ENCODE measurements at regions not wholly inside any gene's neighbourhood (a gene's known extent, or its start where the extent isn't known, plus 50 kb on each side); places are given as distances from the start of the nearest gene placed in this dataset.

DNA sequence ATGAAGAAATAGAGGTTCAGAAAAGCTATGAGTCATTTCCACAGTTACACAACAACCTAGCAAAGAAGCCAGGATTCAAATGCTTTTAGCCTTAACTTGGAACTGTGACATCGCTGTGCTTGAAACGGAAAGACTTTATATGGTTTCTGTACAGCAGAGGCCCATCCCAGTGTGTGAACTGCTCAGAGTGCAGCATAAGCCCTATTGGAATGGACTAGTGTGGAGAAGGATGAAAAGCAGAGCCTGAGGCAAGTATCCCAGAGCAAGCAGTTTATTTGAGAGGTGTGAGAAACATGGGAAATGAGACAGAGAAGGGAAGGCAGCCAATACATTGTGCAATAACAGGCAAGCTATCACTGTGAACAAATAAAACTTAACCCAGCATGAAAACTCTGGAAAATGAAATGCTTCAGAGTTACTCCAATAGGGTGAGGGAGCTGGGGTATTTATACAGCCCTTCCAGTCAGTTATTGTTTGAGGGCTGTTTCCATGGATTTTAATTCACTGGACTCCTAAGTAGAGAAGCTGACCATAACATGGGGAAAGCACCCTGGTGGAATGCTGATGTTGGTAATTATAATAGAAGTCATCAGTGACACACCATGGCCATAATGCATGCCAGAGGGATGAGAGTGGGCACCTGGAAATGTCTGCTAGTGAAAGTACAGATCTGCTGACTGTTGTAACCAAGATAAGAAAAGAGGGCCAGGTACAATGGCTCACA lies 254.0 kb upstream of the POU3F3 start (continued):
- TF ChIP-seq, protein P1, sequence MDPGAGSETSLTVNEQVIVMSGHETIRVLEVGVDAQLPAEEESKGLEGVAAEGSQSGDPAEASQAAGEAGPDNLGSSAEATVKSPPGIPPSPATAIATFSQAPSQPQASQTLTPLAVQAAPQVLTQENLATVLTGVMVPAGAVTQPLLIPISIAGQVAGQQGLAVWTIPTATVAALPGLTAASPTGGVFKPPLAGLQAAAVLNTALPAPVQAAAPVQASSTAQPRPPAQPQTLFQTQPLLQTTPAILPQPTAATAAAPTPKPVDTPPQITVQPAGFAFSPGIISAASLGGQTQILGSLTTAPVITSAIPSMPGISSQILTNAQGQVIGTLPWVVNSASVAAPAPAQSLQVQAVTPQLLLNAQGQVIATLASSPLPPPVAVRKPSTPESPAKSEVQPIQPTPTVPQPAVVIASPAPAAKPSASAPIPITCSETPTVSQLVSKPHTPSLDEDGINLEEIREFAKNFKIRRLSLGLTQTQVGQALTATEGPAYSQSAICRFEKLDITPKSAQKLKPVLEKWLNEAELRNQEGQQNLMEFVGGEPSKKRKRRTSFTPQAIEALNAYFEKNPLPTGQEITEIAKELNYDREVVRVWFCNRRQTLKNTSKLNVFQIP (CRISPR knock-in tag; IDR thresholded peaks at IDR 0.05; ENCODE audit: borderline replicate concordance, low read depth) = no peak
- no peak for TF ChIP-seq TOX (CRISPR knock-in tag; IDR thresholded peaks at IDR 0.05; ENCODE audit: borderline replicate concordance)
- TF ChIP-seq PPARA (CRISPR knock-in tag; IDR thresholded peaks at IDR 0.05; ENCODE audit: borderline replicate concordance) = no peak
- TF ChIP-seq TCF4 (CRISPR knock-in tag; IDR thresholded peaks at IDR 0.05; ENCODE audit: borderline replicate concordance) = no peak
- TF ChIP-seq GLIS3 (CRISPR knock-in tag; IDR thresholded peaks at IDR 0.05) = no peak

DNA sequence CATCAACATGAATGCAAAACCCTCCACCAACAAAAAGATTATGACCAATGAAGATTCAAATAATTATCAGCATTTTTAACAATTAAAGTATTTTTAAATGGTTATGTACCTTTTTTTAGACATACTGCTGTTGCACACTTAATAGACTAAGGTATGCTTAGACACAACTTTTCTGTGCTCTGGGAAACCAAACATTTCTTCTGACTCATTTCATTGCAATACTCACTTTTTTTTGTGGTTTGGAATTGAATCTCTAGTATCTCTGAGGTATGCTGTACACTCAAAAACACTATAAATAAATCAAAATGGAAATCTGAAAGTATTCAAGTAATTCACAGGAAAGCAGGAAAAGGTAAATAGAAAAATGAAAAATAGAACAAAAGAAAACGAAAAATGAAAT lies 247.9 kb upstream of the POU3F3 start:
- ATAC-seq = no peak
- TF ChIP-seq ESRRG (CRISPR knock-in tag; IDR thresholded peaks at IDR 0.05) = no peak
- no peak for TF ChIP-seq SNAI2 (CRISPR knock-in tag; IDR thresholded peaks at IDR 0.05)
- no peak for TF ChIP-seq PPARA (CRISPR knock-in tag; IDR thresholded peaks at IDR 0.05; ENCODE audit: borderline replicate concordance)
- TF ChIP-seq, protein P1 (CRISPR knock-in tag; IDR thresholded peaks at IDR 0.05; ENCODE audit: borderline replicate concordance, low read depth) = no peak
- TF ChIP-seq, protein P2, sequence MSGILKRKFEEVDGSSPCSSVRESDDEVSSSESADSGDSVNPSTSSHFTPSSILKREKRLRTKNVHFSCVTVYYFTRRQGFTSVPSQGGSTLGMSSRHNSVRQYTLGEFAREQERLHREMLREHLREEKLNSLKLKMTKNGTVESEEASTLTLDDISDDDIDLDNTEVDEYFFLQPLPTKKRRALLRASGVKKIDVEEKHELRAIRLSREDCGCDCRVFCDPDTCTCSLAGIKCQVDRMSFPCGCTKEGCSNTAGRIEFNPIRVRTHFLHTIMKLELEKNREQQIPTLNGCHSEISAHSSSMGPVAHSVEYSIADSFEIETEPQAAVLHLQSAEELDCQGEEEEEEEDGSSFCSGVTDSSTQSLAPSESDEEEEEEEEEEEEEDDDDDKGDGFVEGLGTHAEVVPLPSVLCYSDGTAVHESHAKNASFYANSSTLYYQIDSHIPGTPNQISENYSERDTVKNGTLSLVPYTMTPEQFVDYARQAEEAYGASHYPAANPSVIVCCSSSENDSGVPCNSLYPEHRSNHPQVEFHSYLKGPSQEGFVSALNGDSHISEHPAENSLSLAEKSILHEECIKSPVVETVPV (CRISPR knock-in tag; IDR thresholded peaks at IDR 0.05) = no peak
- no peak for TF ChIP-seq ZFP30 (CRISPR knock-in tag; IDR thresholded peaks at IDR 0.05)
- TF ChIP-seq CSDC2 (CRISPR knock-in tag; IDR thresholded peaks at IDR 0.05) = no peak
- TF ChIP-seq ZC3H10 (CRISPR knock-in tag; IDR thresholded peaks at IDR 0.05) = no peak
- no peak for TF ChIP-seq RARB (CRISPR knock-in tag; IDR thresholded peaks at IDR 0.05)
- no peak for TF ChIP-seq TCF4 (CRISPR knock-in tag; IDR thresholded peaks at IDR 0.05; ENCODE audit: borderline replicate concordance)
- TF ChIP-seq, protein P3, sequence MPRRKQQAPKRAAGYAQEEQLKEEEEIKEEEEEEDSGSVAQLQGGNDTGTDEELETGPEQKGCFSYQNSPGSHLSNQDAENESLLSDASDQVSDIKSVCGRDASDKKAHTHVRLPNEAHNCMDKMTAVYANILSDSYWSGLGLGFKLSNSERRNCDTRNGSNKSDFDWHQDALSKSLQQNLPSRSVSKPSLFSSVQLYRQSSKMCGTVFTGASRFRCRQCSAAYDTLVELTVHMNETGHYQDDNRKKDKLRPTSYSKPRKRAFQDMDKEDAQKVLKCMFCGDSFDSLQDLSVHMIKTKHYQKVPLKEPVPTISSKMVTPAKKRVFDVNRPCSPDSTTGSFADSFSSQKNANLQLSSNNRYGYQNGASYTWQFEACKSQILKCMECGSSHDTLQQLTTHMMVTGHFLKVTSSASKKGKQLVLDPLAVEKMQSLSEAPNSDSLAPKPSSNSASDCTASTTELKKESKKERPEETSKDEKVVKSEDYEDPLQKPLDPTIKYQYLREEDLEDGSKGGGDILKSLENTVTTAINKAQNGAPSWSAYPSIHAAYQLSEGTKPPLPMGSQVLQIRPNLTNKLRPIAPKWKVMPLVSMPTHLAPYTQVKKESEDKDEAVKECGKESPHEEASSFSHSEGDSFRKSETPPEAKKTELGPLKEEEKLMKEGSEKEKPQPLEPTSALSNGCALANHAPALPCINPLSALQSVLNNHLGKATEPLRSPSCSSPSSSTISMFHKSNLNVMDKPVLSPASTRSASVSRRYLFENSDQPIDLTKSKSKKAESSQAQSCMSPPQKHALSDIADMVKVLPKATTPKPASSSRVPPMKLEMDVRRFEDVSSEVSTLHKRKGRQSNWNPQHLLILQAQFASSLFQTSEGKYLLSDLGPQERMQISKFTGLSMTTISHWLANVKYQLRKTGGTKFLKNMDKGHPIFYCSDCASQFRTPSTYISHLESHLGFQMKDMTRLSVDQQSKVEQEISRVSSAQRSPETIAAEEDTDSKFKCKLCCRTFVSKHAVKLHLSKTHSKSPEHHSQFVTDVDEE (CRISPR knock-in tag; IDR thresholded peaks at IDR 0.05) = no peak

DNA sequence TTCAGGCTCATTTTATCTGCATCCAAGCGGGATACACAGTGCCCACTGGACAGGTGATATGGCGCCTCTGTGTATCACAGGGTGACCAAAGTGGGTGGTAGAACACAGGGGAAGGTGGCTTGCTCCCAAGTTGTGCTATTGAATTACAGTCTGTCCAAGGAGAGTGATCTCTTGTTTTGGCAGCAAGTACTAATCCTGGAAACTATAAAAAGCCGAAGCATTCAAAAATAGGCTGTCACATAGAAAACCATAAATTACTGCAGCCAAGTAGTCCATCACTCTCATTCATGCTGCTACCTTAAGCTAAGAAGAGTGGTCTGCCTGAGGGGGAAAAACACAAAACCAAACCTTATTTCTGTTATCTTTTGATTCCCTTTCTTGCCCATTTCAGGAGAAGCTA lies 237.1 kb upstream of the POU3F3 start:
- no peak for TF ChIP-seq ARNTL (CRISPR knock-in tag; IDR thresholded peaks at IDR 0.05; ENCODE audit: borderline replicate concordance, low read depth)
- no peak for TF ChIP-seq BACH2 (CRISPR knock-in tag; IDR thresholded peaks at IDR 0.05; ENCODE audit: borderline replicate concordance)
- no peak for TF ChIP-seq OSR1 (CRISPR knock-in tag; IDR thresholded peaks at IDR 0.05)
- TF ChIP-seq, protein P4, sequence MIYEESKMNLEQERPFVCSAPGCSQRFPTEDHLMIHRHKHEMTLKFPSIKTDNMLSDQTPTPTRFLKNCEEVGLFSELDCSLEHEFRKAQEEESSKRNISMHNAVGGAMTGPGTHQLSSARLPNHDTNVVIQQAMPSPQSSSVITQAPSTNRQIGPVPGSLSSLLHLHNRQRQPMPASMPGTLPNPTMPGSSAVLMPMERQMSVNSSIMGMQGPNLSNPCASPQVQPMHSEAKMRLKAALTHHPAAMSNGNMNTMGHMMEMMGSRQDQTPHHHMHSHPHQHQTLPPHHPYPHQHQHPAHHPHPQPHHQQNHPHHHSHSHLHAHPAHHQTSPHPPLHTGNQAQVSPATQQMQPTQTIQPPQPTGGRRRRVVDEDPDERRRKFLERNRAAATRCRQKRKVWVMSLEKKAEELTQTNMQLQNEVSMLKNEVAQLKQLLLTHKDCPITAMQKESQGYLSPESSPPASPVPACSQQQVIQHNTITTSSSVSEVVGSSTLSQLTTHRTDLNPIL (CRISPR knock-in tag; IDR thresholded peaks at IDR 0.05; ENCODE audit: low read depth) = no peak
- TF ChIP-seq ZNF565 (CRISPR knock-in tag; conservative IDR thresholded peaks at IDR 0.05; ENCODE audit: low read depth) = no peak
- TF ChIP-seq ZFP3 (CRISPR knock-in tag; IDR thresholded peaks at IDR 0.05) = no peak
- TF ChIP-seq, protein P3 (CRISPR knock-in tag; IDR thresholded peaks at IDR 0.05) = no peak
- no peak for TF ChIP-seq TCF4 (CRISPR knock-in tag; IDR thresholded peaks at IDR 0.05; ENCODE audit: borderline replicate concordance)
- TF ChIP-seq ZFP30 (CRISPR knock-in tag; IDR thresholded peaks at IDR 0.05) = no peak
- TF ChIP-seq TOX (CRISPR knock-in tag; IDR thresholded peaks at IDR 0.05; ENCODE audit: borderline replicate concordance) = no peak
- no peak for TF ChIP-seq RARB (CRISPR knock-in tag; IDR thresholded peaks at IDR 0.05)
- TF ChIP-seq, protein P5, sequence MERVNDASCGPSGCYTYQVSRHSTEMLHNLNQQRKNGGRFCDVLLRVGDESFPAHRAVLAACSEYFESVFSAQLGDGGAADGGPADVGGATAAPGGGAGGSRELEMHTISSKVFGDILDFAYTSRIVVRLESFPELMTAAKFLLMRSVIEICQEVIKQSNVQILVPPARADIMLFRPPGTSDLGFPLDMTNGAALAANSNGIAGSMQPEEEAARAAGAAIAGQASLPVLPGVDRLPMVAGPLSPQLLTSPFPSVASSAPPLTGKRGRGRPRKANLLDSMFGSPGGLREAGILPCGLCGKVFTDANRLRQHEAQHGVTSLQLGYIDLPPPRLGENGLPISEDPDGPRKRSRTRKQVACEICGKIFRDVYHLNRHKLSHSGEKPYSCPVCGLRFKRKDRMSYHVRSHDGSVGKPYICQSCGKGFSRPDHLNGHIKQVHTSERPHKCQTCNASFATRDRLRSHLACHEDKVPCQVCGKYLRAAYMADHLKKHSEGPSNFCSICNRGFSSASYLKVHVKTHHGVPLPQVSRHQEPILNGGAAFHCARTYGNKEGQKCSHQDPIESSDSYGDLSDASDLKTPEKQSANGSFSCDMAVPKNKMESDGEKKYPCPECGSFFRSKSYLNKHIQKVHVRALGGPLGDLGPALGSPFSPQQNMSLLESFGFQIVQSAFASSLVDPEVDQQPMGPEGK (CRISPR knock-in tag; IDR thresholded peaks at IDR 0.05; ENCODE audit: borderline replicate concordance) = no peak
- no peak for TF ChIP-seq ZNF70 (CRISPR knock-in tag; IDR thresholded peaks at IDR 0.05)
- TF ChIP-seq, protein P1 (CRISPR knock-in tag; IDR thresholded peaks at IDR 0.05; ENCODE audit: borderline replicate concordance, low read depth) = no peak
- no peak for ATAC-seq

Data from SK-N-SH treated with all-trans-retinoic acid at 6 μM for 48 hours (cell line).